GM12892 (cell line): ENCODE measurements at regions not wholly inside any gene's neighbourhood (a gene's known extent, or its start where the extent isn't known, plus 50 kb on each side); places are given as distances from the start of the nearest gene placed in this dataset.

ENCODE experiments used
- DNase-seq: peaks from one replicate; pipeline ENCODE4 v3.0.0; 2011; ENCODE audit not compliant: insufficient read length
- FAIRE-seq: peaks from 2 replicates; lab custom pipeline; 2011; peaks lifted over from hg19 to GRCh38; lab: Jason Lieb, UNC
- POLR2A ChIP-seq: IDR thresholded peaks from 2 replicates; pipeline ENCODE4 v1.6.1; 2011; ENCODE audit warnings: low read depth, low read length, control low read depth
- POLR2AphosphoS5 ChIP-seq: IDR thresholded peaks from 2 replicates; pipeline ENCODE4 v1.6.1; 2011; ENCODE audit warnings: low read depth, low read length, control low read depth
- TAF1 ChIP-seq: IDR thresholded peaks from 2 replicates; pipeline ENCODE4 v1.6.1; 2011; ENCODE audit warnings: low read depth, mild to moderate bottlenecking, control low read depth, low read length, borderline replicate concordance

- FAIRE-seq (no peak), DNase-seq (no peak)
- TF ChIP-seq TAF1: no peak
Measured at GRCh38 chr6:87837444-87837843, 135.4 kb upstream of the AKIRIN2 start.

GRCh38 chr6:87832025-87832825 is 130.2 kb upstream of the AKIRIN2 start:
- no peak for TF ChIP-seq POLR2AphosphoS5
- no peak for TF ChIP-seq TAF1
- TF ChIP-seq POLR2A: no peak
- no peak for DNase-seq
- peak; percentile 79 for FAIRE-seq

GRCh38 chr6:87830907-87831306 is 128.9 kb upstream of the AKIRIN2 start:
- no peak for FAIRE-seq
- no peak for DNase-seq

GRCh38 chr6:87829622-87830121 is 127.6 kb upstream of the AKIRIN2 start:
- TF ChIP-seq POLR2AphosphoS5: no peak
- TF ChIP-seq TAF1: no peak
- no peak for TF ChIP-seq POLR2A
- no peak for DNase-seq
- FAIRE-seq: no peak

More at GRCh38 chr6:87830907-87831306, 128.9 kb upstream of the AKIRIN2 start:
- TF ChIP-seq POLR2AphosphoS5 (no peak), POLR2A (no peak), TAF1 (no peak)

GRCh38 chr6:87828044-87828443 is 126.0 kb upstream of the AKIRIN2 start:
- TF ChIP-seq POLR2A (no peak), TAF1 (no peak), POLR2AphosphoS5 (no peak)
- FAIRE-seq: peak; percentile 53

GRCh38 chr6:87827346-87827745 is 125.3 kb upstream of the AKIRIN2 start:
- TF ChIP-seq TAF1: no peak
- no peak for TF ChIP-seq POLR2A
- TF ChIP-seq POLR2AphosphoS5: no peak
- FAIRE-seq (no peak), DNase-seq (no peak)

More at GRCh38 chr6:87828044-87828443, 126.0 kb upstream of the AKIRIN2 start:
- DNase-seq: no peak

- DNase-seq (no peak), FAIRE-seq (peak; percentile 53)
- TF ChIP-seq TAF1 (no peak), POLR2AphosphoS5 (no peak), POLR2A (no peak)
Measured at GRCh38 chr6:87826424-87826823, 124.4 kb upstream of the AKIRIN2 start.

GRCh38 chr6:87825821-87826221 is 123.8 kb upstream of the AKIRIN2 start:
- DNase-seq (no peak), FAIRE-seq (peak; percentile 81)
- TF ChIP-seq POLR2A (no peak), TAF1 (no peak), POLR2AphosphoS5 (no peak)

GRCh38 chr6:87824958-87825491 is 123.0 kb upstream of the AKIRIN2 start:
- DNase-seq (no peak), FAIRE-seq (no peak)
- no peak for TF ChIP-seq POLR2A
- TF ChIP-seq TAF1: no peak
- TF ChIP-seq POLR2AphosphoS5: no peak

- TF ChIP-seq POLR2AphosphoS5 (no peak), POLR2A (no peak), TAF1 (no peak)
- no peak for FAIRE-seq
- no peak for DNase-seq
Measured at GRCh38 chr6:87822011-87822410, 120.0 kb upstream of the AKIRIN2 start.

- no peak for FAIRE-seq
- TF ChIP-seq TAF1: no peak
- TF ChIP-seq POLR2A: no peak
- TF ChIP-seq POLR2AphosphoS5: no peak
- DNase-seq: no peak
Measured at GRCh38 chr6:87820343-87820984, 118.4 kb upstream of the AKIRIN2 start.
